Kidney epithelial cell (primary cell): ENCODE measurements at regions not wholly inside any gene's neighbourhood (a gene's known extent, or its start where the extent isn't known, plus 50 kb on each side); places are given as distances from the start of the nearest gene placed in this dataset.

Experiments
- DNase-seq: peaks from one replicate; pipeline ENCODE4 v3.0.0-alpha.2; 2010; ENCODE audit warnings: low read depth
- H3K27me3 ChIP-seq: 2 replicates; pipeline ENCODE4 v1.6.0; 2011; ENCODE audit warnings: low read length; ENCODE audit not compliant: control insufficient read depth, insufficient read depth
- H3K36me3 ChIP-seq: 2 replicates; pipeline ENCODE4 v1.5.1; 2011; ENCODE audit warnings: low read length; ENCODE audit not compliant: control insufficient read depth, insufficient read depth
- H3K4me3 ChIP-seq: 2 replicates; pipeline ENCODE4 v1.5.1; 2011; ENCODE audit warnings: low read depth, mild to moderate bottlenecking, control low read depth, low read length
- TF ChIP-seq, protein P1 (sequence below): IDR thresholded peaks from 2 replicates; pipeline ENCODE4 v1.5.1; 2011; ENCODE audit warnings: mild to moderate bottlenecking, moderate library complexity, low read length, control low read depth, inconsistent platforms; ENCODE audit not compliant: insufficient read depth, poor library complexity, severe bottlenecking

DNA sequence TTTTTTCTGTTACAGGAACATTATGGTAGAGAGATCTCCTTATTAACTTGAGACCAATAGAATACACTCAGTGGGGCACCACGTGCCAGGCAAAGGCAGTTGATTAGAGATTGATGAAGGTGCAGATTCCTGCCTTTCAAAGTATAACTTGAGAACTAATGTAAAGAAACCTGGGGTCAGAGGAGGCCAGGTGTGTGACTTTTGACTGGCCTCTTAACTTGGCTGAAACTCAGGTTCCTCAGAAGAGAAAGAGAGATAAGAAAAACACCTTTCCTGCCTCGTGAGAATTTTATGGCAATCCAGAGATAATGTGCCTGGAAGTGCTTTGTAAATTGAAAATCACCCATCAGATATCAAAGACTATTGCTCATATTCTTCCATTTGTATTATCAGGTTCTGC lies 110.7 kb upstream of the GZMB start:
- H3K4me3 ChIP-seq: no peak overlapping the region
- DNase-seq: no peak
- H3K36me3 ChIP-seq: no peaks in the 10 kb centered on the region
- H3K27me3 ChIP-seq: no peaks in the 10 kb centered on the region
- TF ChIP-seq, protein P1, sequence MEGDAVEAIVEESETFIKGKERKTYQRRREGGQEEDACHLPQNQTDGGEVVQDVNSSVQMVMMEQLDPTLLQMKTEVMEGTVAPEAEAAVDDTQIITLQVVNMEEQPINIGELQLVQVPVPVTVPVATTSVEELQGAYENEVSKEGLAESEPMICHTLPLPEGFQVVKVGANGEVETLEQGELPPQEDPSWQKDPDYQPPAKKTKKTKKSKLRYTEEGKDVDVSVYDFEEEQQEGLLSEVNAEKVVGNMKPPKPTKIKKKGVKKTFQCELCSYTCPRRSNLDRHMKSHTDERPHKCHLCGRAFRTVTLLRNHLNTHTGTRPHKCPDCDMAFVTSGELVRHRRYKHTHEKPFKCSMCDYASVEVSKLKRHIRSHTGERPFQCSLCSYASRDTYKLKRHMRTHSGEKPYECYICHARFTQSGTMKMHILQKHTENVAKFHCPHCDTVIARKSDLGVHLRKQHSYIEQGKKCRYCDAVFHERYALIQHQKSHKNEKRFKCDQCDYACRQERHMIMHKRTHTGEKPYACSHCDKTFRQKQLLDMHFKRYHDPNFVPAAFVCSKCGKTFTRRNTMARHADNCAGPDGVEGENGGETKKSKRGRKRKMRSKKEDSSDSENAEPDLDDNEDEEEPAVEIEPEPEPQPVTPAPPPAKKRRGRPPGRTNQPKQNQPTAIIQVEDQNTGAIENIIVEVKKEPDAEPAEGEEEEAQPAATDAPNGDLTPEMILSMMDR: no peak

DNA sequence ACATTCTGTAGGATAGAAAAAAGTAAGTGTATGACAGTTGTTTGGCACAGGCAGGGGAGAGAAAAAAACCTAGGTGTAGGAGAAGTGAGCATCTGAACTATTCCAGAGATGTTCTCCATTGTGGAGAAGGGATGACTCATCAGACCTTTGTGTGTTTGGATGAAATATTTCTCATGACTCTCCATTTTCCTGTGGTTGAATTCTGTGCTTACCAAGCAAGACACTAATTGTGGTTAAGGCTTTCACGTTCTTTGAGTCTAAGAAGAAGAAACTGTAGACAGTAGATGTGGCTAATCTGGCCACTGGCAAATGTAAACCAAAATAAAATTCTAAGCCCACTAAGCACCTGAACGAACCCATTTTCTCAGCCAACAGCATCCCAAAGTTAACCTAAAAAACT lies 107.9 kb upstream of the GZMB start:
- H3K4me3 ChIP-seq: no peak overlapping the region
- DNase-seq: no peak
- no peaks in the 10 kb centered on the region for H3K36me3 ChIP-seq
- TF ChIP-seq, protein P1: no peak
- H3K27me3 ChIP-seq: no peaks in the 10 kb centered on the region

DNA sequence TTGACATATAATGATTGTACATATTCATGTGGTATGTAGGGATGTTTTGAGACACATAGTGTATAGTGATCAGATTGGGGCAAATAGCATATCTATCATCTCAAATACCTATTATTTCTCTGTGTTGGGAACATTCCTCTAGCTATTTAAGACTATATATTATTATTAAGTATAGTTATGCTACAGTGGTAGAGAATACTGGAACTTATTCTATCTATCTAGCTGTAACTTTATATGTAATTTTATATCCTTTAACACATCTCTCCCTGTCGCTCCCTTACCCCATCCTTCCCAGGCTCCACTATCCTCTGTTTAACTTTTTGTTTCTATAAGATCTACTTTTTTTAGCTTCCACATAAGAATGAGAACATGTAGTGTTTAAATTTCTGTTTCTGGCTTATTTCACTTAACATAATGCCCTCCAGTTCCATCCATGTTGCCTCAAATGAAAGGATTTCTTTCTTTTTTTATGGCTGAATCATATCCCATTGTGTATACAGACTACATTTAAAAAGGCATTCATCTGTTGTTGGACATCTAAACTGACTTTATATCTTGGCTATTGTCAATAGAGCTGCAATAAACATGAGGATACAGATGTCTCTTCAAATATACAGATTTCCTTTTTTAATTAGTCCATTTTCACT lies 102.1 kb upstream of the GZMB start:
- TF ChIP-seq, protein P1: no peak
- no peaks in the 10 kb centered on the region for H3K36me3 ChIP-seq
- no peaks in the 10 kb centered on the region for H3K27me3 ChIP-seq
- no peak overlapping the region for H3K4me3 ChIP-seq
- DNase-seq: no peak

DNA sequence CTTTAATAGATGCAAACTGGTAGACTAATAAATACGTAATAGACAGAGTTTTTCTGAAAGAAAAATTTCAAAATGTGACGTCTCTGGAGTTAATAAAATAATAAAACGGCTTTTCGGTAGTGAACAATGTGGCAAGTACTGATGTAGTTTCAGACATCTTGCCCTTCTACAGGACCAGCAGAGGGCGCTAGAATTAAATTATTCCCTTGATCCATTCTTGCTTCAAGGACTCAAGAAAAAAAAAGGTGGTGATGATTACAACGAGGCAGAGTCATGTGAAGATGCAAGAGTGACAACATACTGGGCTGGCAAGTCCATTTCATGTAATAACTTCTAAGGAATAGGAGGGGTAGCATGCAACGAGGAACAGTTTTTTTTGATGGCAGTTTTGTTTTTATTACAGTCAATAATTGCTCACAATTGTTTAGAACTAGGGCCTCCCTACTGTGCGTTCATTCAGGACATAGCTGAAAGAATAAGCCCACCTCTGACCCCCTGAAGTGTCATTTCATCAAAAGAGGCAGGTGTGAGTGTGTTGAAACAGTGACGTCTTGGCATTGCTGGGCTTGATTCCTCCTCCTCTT lies 101.0 kb upstream of the GZMB start:
- Histone ChIP-seq H3K27me3 (no peaks in the 10 kb centered on the region), H3K36me3 (no peaks in the 10 kb centered on the region), H3K4me3 (no peak overlapping the region)
- DNase-seq: peak; percentile 19
- TF ChIP-seq, protein P1: peak; percentile 58

DNA sequence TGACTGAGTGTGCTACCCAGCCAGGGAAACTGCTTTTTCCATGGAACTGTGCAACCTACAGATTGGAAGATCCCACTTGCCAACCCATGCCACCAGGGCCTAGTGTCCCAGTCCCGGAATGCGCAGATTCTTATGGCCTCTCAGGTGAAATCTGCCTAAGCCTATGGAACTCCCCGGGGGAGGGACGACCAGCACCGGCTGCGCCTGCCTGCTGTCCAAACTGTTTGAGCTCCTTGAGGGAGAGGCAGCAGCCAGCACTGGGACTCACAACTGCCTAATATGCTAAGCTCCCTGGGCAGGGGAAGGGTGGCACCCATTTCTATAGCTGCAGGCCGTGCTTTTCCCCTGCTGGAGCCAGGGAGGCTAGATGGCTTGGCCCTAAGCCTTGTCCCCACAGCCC lies 92.5 kb upstream of the GZMB start:
- no peaks in the 10 kb centered on the region for H3K27me3 ChIP-seq
- H3K4me3 ChIP-seq: no peak overlapping the region
- no peaks in the 10 kb centered on the region for H3K36me3 ChIP-seq
- TF ChIP-seq, protein P1: no peak
- DNase-seq: no peak

DNA sequence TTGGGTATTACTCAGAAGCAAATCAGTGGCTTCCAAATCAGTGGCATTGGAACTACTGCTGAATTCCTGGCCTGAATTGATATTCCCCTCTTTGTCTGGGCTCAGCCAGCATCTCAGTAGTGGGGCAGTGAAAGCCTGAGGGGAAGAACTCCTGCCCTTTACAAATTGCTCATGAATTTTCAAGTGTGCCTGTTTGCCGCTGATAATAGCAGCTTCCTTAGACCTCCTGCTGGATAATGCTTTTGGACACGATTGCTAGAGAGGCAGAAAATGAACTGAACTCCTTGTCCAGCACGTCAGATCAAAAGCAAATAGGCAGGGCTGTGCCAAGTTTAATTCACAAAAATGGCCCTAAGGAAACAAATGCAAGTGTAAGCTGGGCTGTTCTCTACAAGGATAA lies 91.3 kb upstream of the GZMB start:
- no peak for DNase-seq
- Histone ChIP-seq H3K36me3 (no peaks in the 10 kb centered on the region), H3K4me3 (no peak overlapping the region), H3K27me3 (no peaks in the 10 kb centered on the region)
- TF ChIP-seq, protein P1: no peak
